ENCODE measurements at regions not wholly inside any gene's neighbourhood (a gene's known extent, or its start where the extent isn't known, plus 50 kb on each side); places are given as distances from the start of the nearest gene placed in this dataset.

GRCh38 chr9:86459191-86459590 is 105.0 kb upstream of the TUT7 start:
- TF ChIP-seq CTCF (IDR thresholded peaks at IDR 0.05) (no peak), POLR2A (IDR thresholded peaks at IDR 0.05) (no peak)
